ENCODE measurements at regions not wholly inside any gene's neighbourhood (a gene's known extent, or its start where the extent isn't known, plus 50 kb on each side); places are given as distances from the start of the nearest gene placed in this dataset.
"Not testable (repeated sequence)": the region's sequence is repeated elsewhere in the genome, so short reads cannot be mapped to it uniquely, and the experiment has no call there.

GRCh38 chr7:25456467-25457171 is 228.3 kb upstream of the NPVF start:
- peak; percentile 57 for DNase-seq

- DNase-seq: no peak
Measured at GRCh38 chr7:25459057-25459456, 230.8 kb upstream of the NPVF start.

- DNase-seq: no peak
Measured at GRCh38 chr7:25460433-25460832, 232.1 kb upstream of the NPVF start.

DNA sequence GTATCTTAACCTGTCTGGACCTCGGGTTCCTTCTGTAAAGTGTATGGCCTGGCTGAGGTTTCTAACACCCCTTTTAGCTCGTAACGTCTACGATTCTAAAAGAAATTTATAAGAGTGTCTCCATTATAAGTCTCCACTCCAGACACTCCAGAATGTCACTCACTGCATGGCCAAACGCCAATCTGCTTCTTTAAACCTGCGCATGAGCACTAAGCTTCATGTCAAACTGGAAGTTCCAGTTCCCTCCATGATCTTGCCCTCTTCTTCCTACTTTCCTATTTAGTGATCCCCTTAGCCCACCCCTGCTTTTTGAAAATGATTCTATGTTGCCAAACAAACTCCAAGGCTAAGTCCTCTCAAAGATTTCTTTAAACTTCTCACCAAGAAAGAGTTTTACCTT is 241.4 kb upstream of the NPVF start:
- no peak for DNase-seq

- DNase-seq: peak; percentile 58
Measured at GRCh38 chr7:25476863-25477499, 248.7 kb upstream of the NPVF start.

DNA sequence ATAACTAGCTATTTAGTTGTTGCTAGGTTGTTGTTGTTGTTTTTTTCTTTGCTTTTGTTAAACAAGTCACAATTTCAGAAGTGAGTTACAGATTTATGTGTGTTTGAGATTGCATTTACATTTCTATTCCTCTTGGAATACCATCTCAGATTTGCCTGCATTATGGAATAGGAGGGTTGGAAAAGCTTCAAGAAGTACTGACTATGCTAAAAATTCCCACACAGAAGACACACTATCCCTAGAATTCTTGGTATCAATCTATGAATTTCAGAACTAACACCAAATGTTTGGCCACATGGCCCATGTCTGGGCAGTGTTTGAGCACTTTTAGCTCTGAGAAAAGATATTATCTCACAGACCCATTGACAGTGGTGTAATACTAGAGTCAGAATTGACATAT is 249.9 kb upstream of the NPVF start:
- DNase-seq: not testable (repeated sequence)

DNA sequence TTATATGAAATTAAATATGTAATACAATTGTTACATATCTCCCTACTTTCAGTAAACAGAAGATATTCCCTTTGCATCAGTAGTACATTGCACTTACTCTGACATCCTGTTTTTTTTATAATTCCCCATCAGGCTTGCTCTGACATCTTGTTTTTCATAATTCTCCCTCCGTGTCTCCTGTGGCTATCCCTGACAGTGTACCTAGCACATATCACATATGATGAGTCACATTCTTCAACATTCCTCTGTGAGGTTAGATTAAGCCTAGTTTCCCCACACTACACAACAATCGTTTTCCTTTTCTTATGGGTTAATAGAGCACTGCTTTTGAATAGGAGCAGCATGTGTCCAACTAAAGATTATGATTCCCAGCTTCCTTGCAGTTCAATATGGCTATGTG is 250.6 kb upstream of the NPVF start:
- DNase-seq: no peak

- no peak for DNase-seq
Measured at GRCh38 chr7:25481891-25482290, 253.6 kb upstream of the NPVF start.

DNA sequence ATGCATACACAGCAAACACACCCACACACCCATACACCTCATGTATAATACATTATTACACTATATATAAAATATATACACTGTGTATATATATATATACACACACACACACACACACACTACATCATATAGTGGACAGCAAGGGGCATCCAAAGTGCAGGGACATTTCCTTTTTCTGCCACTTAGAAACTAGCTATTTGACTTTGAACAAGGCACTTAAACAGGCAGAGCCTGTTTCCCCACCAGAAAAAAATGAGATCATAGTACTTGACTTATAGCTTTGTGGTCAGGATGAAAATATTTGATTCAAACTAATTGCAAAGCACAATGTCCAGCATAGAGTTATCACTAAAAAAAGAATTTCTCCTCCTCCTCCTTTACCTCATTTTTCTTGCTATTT is 254.3 kb upstream of the NPVF start:
- no peak for DNase-seq

DNA sequence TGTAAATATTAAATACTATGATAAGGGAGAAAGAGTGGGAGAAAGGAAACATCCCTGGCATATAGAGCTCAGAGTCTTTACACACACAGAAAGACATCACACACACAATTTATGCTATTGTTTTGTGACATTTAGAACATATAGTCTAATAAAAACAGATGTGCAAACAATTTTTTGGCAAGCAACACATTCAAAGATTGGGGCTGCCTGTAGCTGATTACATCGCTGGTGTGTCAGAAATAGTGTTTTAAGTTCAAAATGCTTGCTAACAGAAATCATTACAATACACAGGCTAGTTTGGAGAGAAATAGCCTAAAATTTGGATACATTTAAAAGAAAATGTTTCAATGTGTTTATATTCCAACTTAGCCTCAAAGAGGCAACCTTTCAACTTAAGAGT is 256.7 kb upstream of the NPVF start:
- DNase-seq: peak; percentile 1

DNA sequence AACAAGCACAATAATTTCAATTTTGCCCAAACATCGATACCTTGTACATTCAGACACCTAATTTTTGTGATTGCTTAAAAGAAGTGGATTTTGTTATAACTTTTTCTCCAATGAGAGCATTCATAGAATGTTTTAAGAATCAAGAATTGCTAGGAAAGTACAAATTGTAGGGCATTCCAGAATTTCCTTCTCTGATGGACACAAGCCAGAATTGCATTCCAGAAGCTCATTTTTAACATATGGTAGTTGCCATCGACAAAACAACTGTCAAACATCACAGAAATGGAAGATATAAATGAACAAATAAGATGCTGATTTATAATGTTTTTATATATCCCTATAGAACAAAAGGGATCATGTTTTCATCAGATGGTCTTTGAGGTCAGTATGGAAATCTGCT is 258.4 kb upstream of the NPVF start:
- no peak for DNase-seq

- DNase-seq: no peak
Measured at GRCh38 chr7:25493805-25494366, 265.6 kb upstream of the NPVF start.

DNA sequence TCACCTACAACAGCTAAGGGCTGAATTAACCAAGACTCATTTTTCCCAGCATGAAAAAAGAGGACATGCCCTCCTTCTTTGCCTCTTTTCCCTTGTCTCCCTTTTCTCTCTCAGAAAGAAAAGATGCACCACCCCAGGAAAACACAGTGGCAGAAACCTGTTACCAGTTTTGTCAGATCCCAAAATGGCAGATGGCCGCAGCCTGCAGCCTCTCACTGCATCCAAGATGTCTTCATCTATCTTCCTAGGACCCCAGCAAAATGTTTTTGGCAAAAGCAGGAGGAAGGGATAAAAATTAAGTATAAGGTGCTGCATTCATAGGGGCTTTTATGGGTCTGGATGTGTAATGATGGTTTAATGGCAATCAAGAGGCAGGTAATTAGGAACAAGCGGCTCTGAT is 266.6 kb upstream of the NPVF start:
- no peak for DNase-seq

GRCh38 chr7:25495342-25496250 is 267.3 kb upstream of the NPVF start:
- DNase-seq: peak; percentile 41

- DNase-seq: no peak
Measured at GRCh38 chr7:25496476-25497368, 268.4 kb upstream of the NPVF start.

- no peak for DNase-seq
Measured at GRCh38 chr7:25500393-25500921, 272.2 kb upstream of the NPVF start.

DNA sequence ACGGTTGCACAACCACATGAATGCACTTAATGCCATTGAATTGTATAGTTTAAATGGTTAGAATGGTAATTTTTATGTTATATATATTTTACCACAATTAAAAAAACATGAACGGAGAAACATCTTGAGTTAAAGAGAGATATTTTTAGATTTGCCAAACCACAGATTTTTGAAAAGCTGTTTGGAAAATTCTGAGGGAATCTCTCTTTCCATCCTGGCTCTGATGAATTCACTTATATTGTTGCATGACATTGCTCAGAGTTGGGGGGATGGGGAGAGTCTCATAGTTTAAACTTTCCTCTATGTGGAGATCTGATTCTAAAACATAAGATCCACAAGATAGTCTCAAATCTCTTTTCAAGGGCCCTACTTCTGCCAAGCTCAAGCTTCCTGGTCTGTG is 275.0 kb upstream of the NPVF start:
- DNase-seq: no peak

DNA sequence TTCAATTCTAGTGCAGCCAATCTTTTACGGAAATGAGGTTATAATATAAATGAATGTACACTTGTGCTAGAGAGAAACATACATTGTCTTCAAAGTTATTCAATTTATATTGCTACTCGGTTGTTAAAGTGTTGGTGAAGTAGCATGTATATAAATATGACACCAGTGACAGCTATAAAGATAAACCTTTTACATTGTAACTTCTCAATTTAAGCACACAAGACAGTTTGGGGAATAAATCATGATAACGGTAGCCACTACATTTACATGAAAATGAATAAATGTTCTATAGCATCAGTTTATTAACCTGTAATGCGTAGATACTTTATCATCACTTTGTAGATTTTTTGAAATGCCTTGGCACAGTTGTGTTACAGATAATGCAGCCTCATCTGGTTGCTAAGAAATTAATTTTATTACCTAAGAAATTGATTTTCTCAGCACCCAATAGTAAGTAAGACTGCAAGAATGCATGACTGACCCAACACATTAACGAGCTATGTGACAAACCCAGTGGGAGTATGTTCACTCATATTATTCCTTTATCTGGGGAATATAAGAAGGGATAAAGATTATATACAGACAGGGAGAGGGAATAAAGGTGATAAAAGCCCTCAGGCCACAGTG is 283.9 kb upstream of the NPVF start:
- no peak for DNase-seq

DNA sequence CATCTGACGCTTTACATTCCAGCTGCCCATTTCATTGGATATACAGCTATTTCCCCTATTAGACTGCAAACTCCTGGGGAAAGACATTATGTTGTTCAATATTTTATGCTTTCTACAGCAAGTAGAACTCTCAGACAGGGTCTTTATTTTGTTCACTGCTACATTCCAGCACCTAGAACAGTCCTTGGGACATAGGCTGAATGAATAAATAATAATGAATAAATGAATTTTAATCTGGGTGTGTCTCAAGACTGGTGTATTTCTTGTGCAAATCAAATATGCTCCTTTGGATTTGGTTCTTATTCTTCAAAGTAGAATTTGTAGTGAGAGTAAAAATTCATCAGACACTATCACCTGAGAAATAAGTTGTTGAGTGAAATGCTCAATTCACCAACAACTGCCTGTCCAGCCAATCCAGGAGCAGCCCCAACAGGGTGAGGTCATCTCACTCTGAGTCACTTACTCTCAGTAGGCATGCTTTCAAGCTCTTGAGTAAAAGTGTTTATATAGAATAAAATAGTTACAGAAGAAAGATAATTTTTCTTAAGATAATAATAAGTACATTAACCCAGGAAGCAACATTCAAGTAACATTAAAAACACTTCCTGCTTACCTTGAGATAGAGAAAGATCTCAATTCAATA is 287.5 kb upstream of the NPVF start:
- no peak for DNase-seq

DNA sequence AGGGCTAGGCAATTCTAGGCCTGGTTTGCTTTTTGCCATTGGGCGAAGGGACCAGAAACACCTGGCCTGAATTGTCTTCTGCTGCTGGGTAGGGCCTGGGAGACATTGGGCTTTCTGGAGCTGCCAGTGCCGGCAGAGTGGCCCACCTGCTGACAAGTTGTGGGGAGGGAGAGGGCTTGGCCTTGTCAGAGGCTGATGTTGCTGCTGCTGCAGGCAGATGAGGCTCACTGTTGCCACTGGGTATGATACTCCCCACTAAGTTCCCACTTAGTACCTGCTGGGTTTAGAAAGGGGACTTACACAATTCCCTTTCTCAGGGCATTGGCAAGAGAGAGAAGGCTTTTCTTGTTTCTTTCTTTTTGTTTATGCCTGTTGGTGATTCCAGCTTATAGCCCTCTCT is 289.6 kb upstream of the NPVF start:
- no peak for DNase-seq

- DNase-seq: no peak
Measured at GRCh38 chr7:25520017-25520416, 291.7 kb upstream of the NPVF start.
